ENCODE measurements at regions not wholly inside any gene's neighbourhood (a gene's known extent, or its start where the extent isn't known, plus 50 kb on each side); places are given as distances from the start of the nearest gene placed in this dataset.
"Not testable (repeated sequence)": the region's sequence is repeated elsewhere in the genome, so short reads cannot be mapped to it uniquely, and the experiment has no call there.

- H3K79me1 ChIP-seq (ENCODE audit: insufficient read depth, low read depth, low read length, poor library complexity, severe bottlenecking); H2BK5ac ChIP-seq (ENCODE audit: insufficient read length, low read length); H4K20me1 ChIP-seq (ENCODE audit: control insufficient read depth, insufficient read depth, insufficient read length); H3K4me2 ChIP-seq (ENCODE audit: insufficient read depth, insufficient read length, low read length); H4K91ac ChIP-seq (ENCODE audit: insufficient read length, low read depth, low read length); H3K23me2 ChIP-seq (ENCODE audit: insufficient read length, low read depth, low read length, poor library complexity, severe bottlenecking); H2BK15ac ChIP-seq (ENCODE audit: low read depth, low read length); H3K27me3 Mint-ChIP-seq (ENCODE audit: low read depth); H3K4me1 Mint-ChIP-seq; H2BK20ac ChIP-seq (ENCODE audit: low read depth, low read length, poor library complexity, severe bottlenecking); H3K9me3 ChIP-seq (ENCODE audit: control insufficient read depth, low read depth, low read length); H3K23ac ChIP-seq (ENCODE audit: insufficient read length, low read depth, low read length); H3K27ac ChIP-seq (ENCODE audit: insufficient read length, low read depth, low read length); H3K14ac ChIP-seq (ENCODE audit: insufficient read depth, low read length); H2BK12ac ChIP-seq (ENCODE audit: insufficient read length, low read depth, low read length); DNase-seq; H3K27me3 ChIP-seq (ENCODE audit: insufficient read depth, low read length); H3K56ac ChIP-seq (ENCODE audit: insufficient read length, low read depth, low read length); H3K4ac ChIP-seq (ENCODE audit: low read depth, low read length); H4K8ac ChIP-seq (replicated peaks; ENCODE audit: insufficient read length, low read depth, low read length); H3K9me3 Mint-ChIP-seq; H3K9ac ChIP-seq (ENCODE audit: extremely low read depth, insufficient read length, low read length); H2AFZ ChIP-seq (ENCODE audit: low read length); H4K5ac ChIP-seq (ENCODE audit: insufficient read length, low read depth, low read length); H2AK5ac ChIP-seq (ENCODE audit: insufficient read length, low read length); H3K4me1 ChIP-seq (ENCODE audit: insufficient read depth, low read length); H3K4me3 Mint-ChIP-seq; H3K27ac Mint-ChIP-seq; H3T11ph ChIP-seq (ENCODE audit: low read length); H3K79me2 ChIP-seq (ENCODE audit: insufficient read depth, low read length); H3K18ac ChIP-seq (ENCODE audit: insufficient read length, low read depth, low read length); H2BK120ac ChIP-seq (ENCODE audit: low read depth, low read length, poor library complexity, severe bottlenecking): not testable (repeated sequence)
- H3K36me3 Mint-ChIP-seq (ENCODE audit: insufficient read depth in 1 of 3, low read depth in 3 of 3): peaks cover 0 to 18% (median 0%) of the 10 kb centered on the region in 3 experiments; a peak in 4 of 7 replicates
- WGBS (ENCODE audit: extremely low coverage, insufficient read length, low lambda C conversion rate): no CpG with 5 or more reads among the region's 15 CpGs
Observed at GRCh38 chr15:30803703-30804102, 100.0 kb upstream of the FAN1 start.
